Spleen (tissue), 7 donors: ENCODE measurements at regions not wholly inside any gene's neighbourhood (a gene's known extent, or its start where the extent isn't known, plus 50 kb on each side); places are given as distances from the start of the nearest gene placed in this dataset.

ENCODE experiments used
- CTCF ChIP-seq, 11 experiments: fragments of 200-600 bp in 7 of 11; fragments of 450-650 bp in 4 of 11; sonication (generic) in 4 of 11; IDR thresholded peaks in 8 of 11; conservative IDR thresholded peaks in 3 of 11; 1 replicate in 7 of 11; 2 replicates in 4 of 11; pipeline versions ENCODE4 v1.4.0 to v1.8.0; 2016 to 2021; ENCODE audit warnings: antibody characterized with exemption in 11 of 11, inconsistent platforms in 4 of 11, mild to moderate bottlenecking in 1 of 11
- POLR2AphosphoS5 ChIP-seq, 3 donors: sonication (generic); formaldehyde crosslinking; IDR thresholded peaks; one replicate each; pipeline ENCODE4 v1.5.1; 2017; ENCODE audit warnings: antibody characterized with exemption in 3 of 3
- donor health status: DM: no; HTN: no; CAD: no; lungs with moderate emphysema.
- donor health status: DM: no; HTN: no; CAD: no.
- donor health status: DM: no; HTN: no; CAD: no.

GRCh38 chr5:67612961-67613360 lies 416.4 kb upstream of the CD180 start:
- TF ChIP-seq POLR2AphosphoS5 (IDR thresholded peaks at IDR 0.05) (no peak), CTCF (IDR thresholded peaks at IDR 0.05 in 8 of 11, conservative IDR thresholded peaks at IDR 0.05 in 3 of 11) (no peak)
